Glutamatergic neuron (in vitro differentiated cells): ENCODE measurements at regions not wholly inside any gene's neighbourhood (a gene's known extent, or its start where the extent isn't known, plus 50 kb on each side); places are given as distances from the start of the nearest gene placed in this dataset.

Experiments used
- DNase-seq: peaks from one replicate; pipeline ENCODE4 v3.0.0; 2022
- H3K27ac Mint-ChIP-seq: one replicate; pipeline ENCODE4 v1.8.0; 2020; ENCODE audit warnings: mild to moderate bottlenecking, mixed read lengths, inconsistent platforms; ENCODE audit not compliant: unreplicated experiment
- H3K27me3 Mint-ChIP-seq: one replicate; pipeline ENCODE4 v1.8.0; 2020; ENCODE audit warnings: mild to moderate bottlenecking, moderate library complexity, mixed read lengths, inconsistent platforms; ENCODE audit not compliant: unreplicated experiment
- H3K36me3 Mint-ChIP-seq: one replicate; pipeline ENCODE4 v1.8.0; 2020; ENCODE audit warnings: mild to moderate bottlenecking, mixed read lengths, inconsistent platforms; ENCODE audit not compliant: unreplicated experiment
- H3K4me1 Mint-ChIP-seq: one replicate; pipeline ENCODE4 v1.8.0; 2020; ENCODE audit warnings: mild to moderate bottlenecking, low read depth, mixed read lengths, inconsistent platforms; ENCODE audit not compliant: unreplicated experiment
- H3K4me3 Mint-ChIP-seq: one replicate; pipeline ENCODE4 v1.8.0; 2020; ENCODE audit warnings: mild to moderate bottlenecking, mixed read lengths, inconsistent platforms; ENCODE audit not compliant: unreplicated experiment
- H3K9me3 Mint-ChIP-seq: one replicate; pipeline ENCODE4 v1.8.0; 2020; ENCODE audit warnings: mild to moderate bottlenecking, moderate library complexity, mixed read lengths, inconsistent platforms; ENCODE audit not compliant: unreplicated experiment
- CTCF ChIP-seq: fragments of 200-600 bp; sonication (generic); IDR thresholded peaks from one replicate; pipeline ENCODE4 v1.5.0; 2021; ENCODE audit not compliant: partially characterized antibody, unreplicated experiment

GRCh38 chr5:77893225-77893860 lies 117.2 kb upstream of the TBCA start:
- Mint-ChIP-seq H3K27ac (no peak overlapping the region), H3K27me3 (peaks cover 4% of the 10 kb centered on the region)
- no peak for DNase-seq

DNA sequence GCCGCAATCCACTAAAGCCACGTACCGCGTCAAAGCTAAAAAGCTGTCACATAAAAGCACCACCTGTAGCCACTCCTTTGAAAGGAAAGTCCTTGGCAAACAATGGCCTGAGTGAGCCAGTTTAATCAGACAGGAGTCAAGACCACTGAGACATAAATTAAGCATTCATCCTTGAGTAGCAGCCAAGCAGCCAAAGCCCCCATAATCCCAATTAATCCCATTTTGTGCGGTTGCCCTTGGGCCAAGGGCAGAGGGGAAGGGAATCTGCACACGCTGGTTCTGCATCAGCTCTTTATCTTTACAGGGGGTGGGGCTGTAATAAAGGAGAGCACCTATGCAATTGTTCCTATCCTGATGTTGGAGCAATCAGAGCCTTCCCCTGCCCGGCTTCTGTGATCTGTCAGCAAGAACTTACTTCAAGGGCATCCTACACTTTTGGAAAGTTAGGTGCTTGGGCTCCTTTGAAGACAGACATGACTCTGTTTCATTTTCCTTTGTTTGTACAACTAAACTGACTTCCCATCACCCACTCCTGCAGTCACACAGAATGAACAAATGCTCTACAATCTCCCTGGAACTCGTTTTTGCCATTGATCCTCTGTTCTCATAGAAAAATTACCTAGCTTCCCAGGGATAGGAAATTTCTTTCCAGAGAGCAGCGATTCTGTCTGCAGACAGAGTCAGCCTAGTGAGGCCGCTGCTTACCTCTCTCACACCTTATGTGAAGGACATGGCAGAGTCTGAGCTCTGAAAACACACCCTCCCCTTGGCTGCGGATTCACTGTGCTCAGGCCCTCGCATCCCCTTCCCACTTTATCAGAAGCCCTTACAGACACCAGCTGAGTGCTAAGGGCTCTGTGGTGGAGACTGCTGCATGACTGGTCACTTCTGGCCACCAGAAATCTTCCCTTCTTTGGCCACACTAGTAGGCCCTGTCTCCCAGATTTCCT lies 116.2 kb upstream of the TBCA start:
- H3K27me3 Mint-ChIP-seq = peaks cover 4% of the 10 kb centered on the region
- H3K4me1 Mint-ChIP-seq = no peaks in the 10 kb centered on the region
- H3K27ac Mint-ChIP-seq = no peak overlapping the region
- no peak for TF ChIP-seq CTCF
- no peaks in the 10 kb centered on the region for H3K36me3 Mint-ChIP-seq
- no peak overlapping the region for H3K4me3 Mint-ChIP-seq
- no peak for DNase-seq
- no peaks in the 10 kb centered on the region for H3K9me3 Mint-ChIP-seq

More at GRCh38 chr5:77893225-77893860, 117.2 kb upstream of the TBCA start:
- no peaks in the 10 kb centered on the region for H3K36me3 Mint-ChIP-seq
- H3K4me1 Mint-ChIP-seq = no peaks in the 10 kb centered on the region
- no peak overlapping the region for H3K4me3 Mint-ChIP-seq
- no peaks in the 10 kb centered on the region for H3K9me3 Mint-ChIP-seq
- no peak for TF ChIP-seq CTCF

GRCh38 chr5:77885519-77885918 lies 109.4 kb upstream of the TBCA start:
- Mint-ChIP-seq H3K4me3 (no peak overlapping the region), H3K9me3 (peaks cover 1% of the 10 kb centered on the region), H3K27ac (no peak overlapping the region), H3K36me3 (no peaks in the 10 kb centered on the region), H3K4me1 (no peaks in the 10 kb centered on the region), H3K27me3 (peaks cover 2% of the 10 kb centered on the region)
- no peak for TF ChIP-seq CTCF
- no peak for DNase-seq

DNA sequence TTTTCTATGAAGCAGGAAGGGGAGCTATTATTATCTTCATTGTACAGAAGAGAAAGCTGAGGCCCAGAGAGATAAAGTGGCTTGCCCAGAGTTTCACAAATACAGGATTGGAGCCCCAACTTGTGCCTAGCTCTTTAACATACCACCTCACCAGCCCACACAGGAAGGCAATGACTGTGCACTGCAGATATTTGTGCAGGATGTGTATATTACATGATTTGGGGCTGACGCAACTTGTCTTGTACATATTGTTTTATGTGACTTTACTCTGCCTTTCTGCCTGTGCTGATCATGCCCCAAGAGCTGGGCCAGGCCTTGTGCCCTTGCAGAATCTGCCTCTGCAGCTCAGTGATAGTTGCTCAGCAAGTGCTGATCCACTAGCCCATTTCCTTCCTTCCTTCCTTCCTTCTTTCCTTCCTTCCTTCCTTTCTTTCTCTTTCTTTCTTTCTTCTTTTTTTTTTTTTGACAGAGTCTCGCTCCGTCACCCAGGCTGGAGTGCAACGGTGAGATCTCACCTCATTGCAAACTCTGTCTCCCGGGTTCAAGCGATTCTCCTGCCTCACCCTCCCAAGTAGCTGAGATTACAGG lies 106.6 kb upstream of the TBCA start:
- peaks cover 1% of the 10 kb centered on the region for H3K9me3 Mint-ChIP-seq
- no peak overlapping the region for H3K27ac Mint-ChIP-seq
- no peaks in the 10 kb centered on the region for H3K4me1 Mint-ChIP-seq
- no peak overlapping the region for H3K4me3 Mint-ChIP-seq
- H3K27me3 Mint-ChIP-seq = peaks cover 2% of the 10 kb centered on the region
- H3K36me3 Mint-ChIP-seq = no peaks in the 10 kb centered on the region
- no peak for DNase-seq
- TF ChIP-seq CTCF = no peak
